ENCODE measurements at regions not wholly inside any gene's neighbourhood (a gene's known extent, or its start where the extent isn't known, plus 50 kb on each side); places are given as distances from the start of the nearest gene placed in this dataset.

- intact Hi-C loops (cut with micrococcal nuclease), result no loop called here
- Mint-ChIP-seq H3K36me3 (ENCODE audit: insufficient read depth, unreplicated experiment) (peaks cover 6% of the 10 kb centered on the region), H3K9me3 (ENCODE audit: unreplicated experiment) (no peaks in the 10 kb centered on the region), H3K27ac (ENCODE audit: low read depth, unreplicated experiment) (no peak overlapping the region), H3K27me3 (ENCODE audit: insufficient read depth, unreplicated experiment) (no peaks in the 10 kb centered on the region), H3K4me1 (ENCODE audit: insufficient read depth, unreplicated experiment) (peaks cover 6% of the 10 kb centered on the region), H3K4me3 (ENCODE audit: unreplicated experiment) (no peak overlapping the region)
- no peak for TF ChIP-seq CTCF (IDR thresholded peaks at IDR 0.05; ENCODE audit: unreplicated experiment)
- BruUV-seq (replicated peaks), result no TSS peak
- POLR2A ChIA-PET, result interaction anchor here (0.6 kb wide), 1 partner anchor 116 kb away, joined by 3 read pairs; no protein-coding TSS in a partner anchor
- DNase-seq (ENCODE audit: unreplicated experiment), result no peak
- CTCF ChIA-PET, result interaction anchor here (0.6 kb wide), 1 partner anchor 84 kb away, joined by 3 read pairs; no protein-coding TSS in a partner anchor
Observed at GRCh38 chr6:141470810-141471209, 661.9 kb upstream of the GJE1 start.

GRCh38 chr6:141467881-141468280, 664.8 kb upstream of the GJE1 start:
- Mint-ChIP-seq H3K36me3 (ENCODE audit: insufficient read depth, unreplicated experiment) (peaks cover 6% of the 10 kb centered on the region), H3K27ac (ENCODE audit: low read depth, unreplicated experiment) (no peak overlapping the region), H3K27me3 (ENCODE audit: insufficient read depth, unreplicated experiment) (no peaks in the 10 kb centered on the region), H3K9me3 (ENCODE audit: unreplicated experiment) (no peaks in the 10 kb centered on the region), H3K4me1 (ENCODE audit: insufficient read depth, unreplicated experiment) (peaks cover 10% of the 10 kb centered on the region), H3K4me3 (ENCODE audit: unreplicated experiment) (no peak overlapping the region)
- TF ChIP-seq CTCF (IDR thresholded peaks at IDR 0.05; ENCODE audit: unreplicated experiment), result no peak
- CTCF ChIA-PET, result interaction anchor here (0.6 kb wide), 2 partner anchors 31 to 1357 kb away, joined by 3 read pairs; no protein-coding TSS in a partner anchor
- no TSS peak for BruUV-seq (replicated peaks)
- POLR2A ChIA-PET, result interaction anchor here (1.3 kb wide), 1 partner anchor 15 kb away, joined by 4 read pairs; no protein-coding TSS in a partner anchor
- intact Hi-C loops (cut with micrococcal nuclease), result no loop called here
- peak; percentile 19 for DNase-seq (ENCODE audit: unreplicated experiment)

- BruUV-seq (replicated peaks), result no TSS peak
- POLR2A ChIA-PET, result interaction anchor here (1.3 kb wide), 1 partner anchor 16 kb away, joined by 4 read pairs; no protein-coding TSS in a partner anchor
Observed at GRCh38 chr6:141467041-141467440, 665.7 kb upstream of the GJE1 start.

GRCh38 chr6:141464896-141465295, 667.8 kb upstream of the GJE1 start:
- Mint-ChIP-seq H3K9me3 (ENCODE audit: unreplicated experiment) (no peaks in the 10 kb centered on the region), H3K4me3 (ENCODE audit: unreplicated experiment) (no peak overlapping the region), H3K27me3 (ENCODE audit: insufficient read depth, unreplicated experiment) (no peaks in the 10 kb centered on the region), H3K36me3 (ENCODE audit: insufficient read depth, unreplicated experiment) (peaks cover 7% of the 10 kb centered on the region), H3K4me1 (ENCODE audit: insufficient read depth, unreplicated experiment) (peaks cover 10% of the 10 kb centered on the region), H3K27ac (ENCODE audit: low read depth, unreplicated experiment) (no peak overlapping the region)
- intact Hi-C loops (cut with micrococcal nuclease), result no loop called here
- no peak for DNase-seq (ENCODE audit: unreplicated experiment)
- POLR2A ChIA-PET, result interaction anchor here (0.6 to 2.4 kb wide), 2 partner anchors 18 to 898 kb away, joined by 3 to 8 read pairs; no protein-coding TSS in a partner anchor
- BruUV-seq (replicated peaks), result no TSS peak
- CTCF ChIA-PET, result no interaction called here
- TF ChIP-seq CTCF (IDR thresholded peaks at IDR 0.05; ENCODE audit: unreplicated experiment), result no peak

More at GRCh38 chr6:141467041-141467440, 665.7 kb upstream of the GJE1 start:
- no peak for DNase-seq (ENCODE audit: unreplicated experiment)
- no peak for TF ChIP-seq CTCF (IDR thresholded peaks at IDR 0.05; ENCODE audit: unreplicated experiment)
- CTCF ChIA-PET, result no interaction called here
- Mint-ChIP-seq H3K9me3 (ENCODE audit: unreplicated experiment) (no peaks in the 10 kb centered on the region), H3K27ac (ENCODE audit: low read depth, unreplicated experiment) (peak overlapping the region; percentile 16), H3K27me3 (ENCODE audit: insufficient read depth, unreplicated experiment) (no peaks in the 10 kb centered on the region), H3K4me1 (ENCODE audit: insufficient read depth, unreplicated experiment) (peaks cover 10% of the 10 kb centered on the region), H3K36me3 (ENCODE audit: insufficient read depth, unreplicated experiment) (peaks cover 6% of the 10 kb centered on the region), H3K4me3 (ENCODE audit: unreplicated experiment) (no peak overlapping the region)
- intact Hi-C loops (cut with micrococcal nuclease), result no loop called here

Measured in MCF 10A (cell line).